ENCODE measurements at regions not wholly inside any gene's neighbourhood (a gene's known extent, or its start where the extent isn't known, plus 50 kb on each side); places are given as distances from the start of the nearest gene placed in this dataset.
"Not testable (repeated sequence)": the region's sequence is repeated elsewhere in the genome, so short reads cannot be mapped to it uniquely, and the experiment has no call there.

DNA sequence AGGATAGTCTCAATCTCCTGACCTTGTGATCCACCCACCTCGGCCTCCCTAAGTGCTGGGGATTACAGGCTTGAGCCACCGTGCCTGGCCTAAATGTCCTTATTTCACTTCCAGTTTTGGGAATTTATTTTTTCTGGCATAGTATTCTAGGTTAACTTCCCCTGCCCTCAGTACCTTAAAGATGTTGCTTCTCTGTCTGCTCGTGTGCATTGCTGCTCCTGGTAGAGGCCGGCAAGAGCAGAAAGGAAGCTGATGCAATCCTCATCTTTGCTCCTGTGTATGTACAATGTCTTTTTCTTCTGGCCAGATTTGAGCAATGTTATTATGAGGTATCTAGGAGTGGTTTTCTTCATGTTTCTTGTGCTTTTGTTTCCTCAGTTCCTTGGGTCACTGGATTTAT is 152.9 kb upstream of the NBPF11 start:
- CTCF ChIA-PET; H3K4me3 Mint-ChIP-seq; DNase-seq (ENCODE audit: low spot score); H3K9me3 Mint-ChIP-seq; ATAC-seq; H3K36me3 Mint-ChIP-seq; POLR2A ChIA-PET: not testable (repeated sequence)
- Mint-ChIP-seq H3K4me1 (peaks cover 17% of the 10 kb centered on the region), H3K27ac (peak overlapping the region; percentile 4; the same call in 1 of the 2 replicates), H3K27me3 (ENCODE audit: low read depth) (peaks cover 38% of the 10 kb centered on the region)
- peak; percentile 86 for TF ChIP-seq GABPB1 (CRISPR knock-in tag; IDR thresholded peaks at IDR 0.05)

- ATAC-seq: peak; percentile 87
Observed at GRCh38 chr1:148302586-148303364, 150.7 kb upstream of the NBPF11 start.

GRCh38 chr1:148297852-148298251 is 145.8 kb upstream of the NBPF11 start:
- DNase-seq (ENCODE audit: low spot score); H3K36me3 Mint-ChIP-seq; H3K27ac Mint-ChIP-seq; ATAC-seq; CTCF ChIA-PET; H3K4me3 Mint-ChIP-seq; H3K4me1 Mint-ChIP-seq; POLR2A ChIA-PET: not testable (repeated sequence)
- peaks cover 15% of the 10 kb centered on the region; the same call in 1 of the 2 replicates for H3K27me3 Mint-ChIP-seq (ENCODE audit: low read depth)
- H3K9me3 Mint-ChIP-seq: peaks cover 16% of the 10 kb centered on the region

More at GRCh38 chr1:148302586-148303364, 150.7 kb upstream of the NBPF11 start:
- peak overlapping the region; percentile 92 for H3K4me3 Mint-ChIP-seq
- ChIA-PET POLR2A (interaction anchor here (0.6 to 1.8 kb wide), 5 partner anchors 15 to 63 kb away, joined by 3 to 20 read pairs (median 5); no protein-coding TSS in a partner anchor), CTCF (interaction anchor here (1.1 kb wide), 2 partner anchors 15 to 43 kb away, joined by 3 read pairs; no protein-coding TSS in a partner anchor)
- DNase-seq (ENCODE audit: low spot score): peak; percentile 90
- H3K9me3 Mint-ChIP-seq, H3K36me3 Mint-ChIP-seq, H3K27ac Mint-ChIP-seq: not testable (repeated sequence)
- peaks cover 18% of the 10 kb centered on the region for H3K27me3 Mint-ChIP-seq (ENCODE audit: low read depth)
- peaks cover 13% of the 10 kb centered on the region for H3K4me1 Mint-ChIP-seq

GRCh38 chr1:148296511-148296910 is 144.4 kb upstream of the NBPF11 start:
- TF ChIP-seq, protein P1, sequence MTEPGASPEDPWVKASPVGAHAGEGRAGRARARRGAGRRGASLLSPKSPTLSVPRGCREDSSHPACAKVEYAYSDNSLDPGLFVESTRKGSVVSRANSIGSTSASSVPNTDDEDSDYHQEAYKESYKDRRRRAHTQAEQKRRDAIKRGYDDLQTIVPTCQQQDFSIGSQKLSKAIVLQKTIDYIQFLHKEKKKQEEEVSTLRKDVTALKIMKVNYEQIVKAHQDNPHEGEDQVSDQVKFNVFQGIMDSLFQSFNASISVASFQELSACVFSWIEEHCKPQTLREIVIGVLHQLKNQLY (CRISPR knock-in tag; IDR thresholded peaks at IDR 0.05): no peak
- no peak for TF ChIP-seq ZNF423 (CRISPR knock-in tag; IDR thresholded peaks at IDR 0.05)
- TF ChIP-seq RORB (CRISPR knock-in tag; IDR thresholded peaks at IDR 0.05): no peak
- TF ChIP-seq NR1H2 (CRISPR knock-in tag; IDR thresholded peaks at IDR 0.05): no peak
- no peak for TF ChIP-seq E2F1 (CRISPR knock-in tag; IDR thresholded peaks at IDR 0.05)
- TF ChIP-seq TEAD1 (CRISPR knock-in tag; IDR thresholded peaks at IDR 0.05): no peak
- TF ChIP-seq CREB1 (CRISPR knock-in tag; IDR thresholded peaks at IDR 0.05): no peak
- TF ChIP-seq NR2C2 (CRISPR knock-in tag; IDR thresholded peaks at IDR 0.05): no peak
- no peak for TF ChIP-seq FOXP1 (CRISPR knock-in tag; IDR thresholded peaks at IDR 0.05; ENCODE audit: borderline replicate concordance)
- TF ChIP-seq, protein P2, sequence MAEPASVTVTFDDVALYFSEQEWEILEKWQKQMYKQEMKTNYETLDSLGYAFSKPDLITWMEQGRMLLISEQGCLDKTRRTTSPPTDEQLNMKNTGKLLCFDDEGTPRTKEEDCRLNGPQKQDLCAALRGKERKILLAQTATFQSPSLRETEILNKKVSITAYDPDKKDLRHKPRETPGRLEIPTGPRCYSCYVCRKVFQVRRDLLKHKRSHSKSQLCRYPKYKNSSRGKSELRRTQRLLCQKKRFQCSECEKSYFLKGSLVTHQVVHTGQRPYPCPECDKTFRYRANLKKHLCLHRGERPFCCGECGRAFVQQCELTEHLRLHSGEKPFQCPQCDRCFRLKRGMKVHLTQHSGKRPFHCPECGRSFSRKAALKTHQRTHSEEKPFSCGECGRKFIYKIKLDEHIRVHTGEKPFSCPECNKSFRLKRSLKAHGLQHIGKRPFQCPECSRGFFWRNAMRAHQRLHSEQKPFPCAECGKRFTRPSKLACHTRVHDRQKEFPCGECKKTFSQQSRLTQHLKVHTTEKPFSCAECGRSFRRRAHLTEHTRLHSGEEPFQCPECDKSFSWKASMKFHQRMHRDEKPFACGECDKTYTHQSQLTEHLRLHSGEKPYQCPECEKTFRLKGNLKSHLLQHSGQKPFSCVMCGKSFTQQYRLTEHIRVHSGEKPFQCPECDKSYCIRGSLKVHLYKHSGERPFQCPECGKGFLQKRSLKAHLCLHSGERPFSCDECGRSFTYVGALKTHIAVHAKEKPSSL (CRISPR knock-in tag; conservative IDR thresholded peaks at IDR 0.05): no peak
- TF ChIP-seq CREM (CRISPR knock-in tag; IDR thresholded peaks at IDR 0.05): no peak
- TF ChIP-seq, protein P3, sequence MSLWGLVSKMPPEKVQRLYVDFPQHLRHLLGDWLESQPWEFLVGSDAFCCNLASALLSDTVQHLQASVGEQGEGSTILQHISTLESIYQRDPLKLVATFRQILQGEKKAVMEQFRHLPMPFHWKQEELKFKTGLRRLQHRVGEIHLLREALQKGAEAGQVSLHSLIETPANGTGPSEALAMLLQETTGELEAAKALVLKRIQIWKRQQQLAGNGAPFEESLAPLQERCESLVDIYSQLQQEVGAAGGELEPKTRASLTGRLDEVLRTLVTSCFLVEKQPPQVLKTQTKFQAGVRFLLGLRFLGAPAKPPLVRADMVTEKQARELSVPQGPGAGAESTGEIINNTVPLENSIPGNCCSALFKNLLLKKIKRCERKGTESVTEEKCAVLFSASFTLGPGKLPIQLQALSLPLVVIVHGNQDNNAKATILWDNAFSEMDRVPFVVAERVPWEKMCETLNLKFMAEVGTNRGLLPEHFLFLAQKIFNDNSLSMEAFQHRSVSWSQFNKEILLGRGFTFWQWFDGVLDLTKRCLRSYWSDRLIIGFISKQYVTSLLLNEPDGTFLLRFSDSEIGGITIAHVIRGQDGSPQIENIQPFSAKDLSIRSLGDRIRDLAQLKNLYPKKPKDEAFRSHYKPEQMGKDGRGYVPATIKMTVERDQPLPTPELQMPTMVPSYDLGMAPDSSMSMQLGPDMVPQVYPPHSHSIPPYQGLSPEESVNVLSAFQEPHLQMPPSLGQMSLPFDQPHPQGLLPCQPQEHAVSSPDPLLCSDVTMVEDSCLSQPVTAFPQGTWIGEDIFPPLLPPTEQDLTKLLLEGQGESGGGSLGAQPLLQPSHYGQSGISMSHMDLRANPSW (CRISPR knock-in tag; conservative IDR thresholded peaks at IDR 0.05; ENCODE audit: low read depth): no peak
- no peak for TF ChIP-seq ZNF263 (CRISPR knock-in tag; IDR thresholded peaks at IDR 0.05; ENCODE audit: low read depth)
- TF ChIP-seq TEAD4 (CRISPR knock-in tag; IDR thresholded peaks at IDR 0.05): no peak
- no peak for TF ChIP-seq EMX1 (CRISPR knock-in tag; IDR thresholded peaks at IDR 0.05)
- TF ChIP-seq ZNF232 (CRISPR knock-in tag; IDR thresholded peaks at IDR 0.05): no peak
- TF ChIP-seq FOXK1 (CRISPR knock-in tag; IDR thresholded peaks at IDR 0.05): no peak
- CTCF ChIA-PET: no interaction called here
- Mint-ChIP-seq H3K27me3 (ENCODE audit: low read depth) (peaks cover 15% of the 10 kb centered on the region; the same call in 1 of the 2 replicates), H3K4me3 (no peak overlapping the region), H3K4me1 (no peaks in the 10 kb centered on the region), H3K36me3 (peaks cover 4% of the 10 kb centered on the region; the same call in 1 of the 2 replicates), H3K9me3 (peaks cover 16% of the 10 kb centered on the region), H3K27ac (no peak overlapping the region)
- no peak for ATAC-seq
- DNase-seq (ENCODE audit: low spot score): no peak
- POLR2A ChIA-PET: no interaction called here
